GM19395 (cell line): ENCODE measurements at regions not wholly inside any gene's neighbourhood (a gene's known extent, or its start where the extent isn't known, plus 50 kb on each side); places are given as distances from the start of the nearest gene placed in this dataset.
"Not testable (repeated sequence)": the region's sequence is repeated elsewhere in the genome, so short reads cannot be mapped to it uniquely, and the experiment has no call there.

Experiments used
- ATAC-seq: cut with Tn5 transposase; IDR thresholded peaks from one replicate; pipeline ENCODE4 v1.9.1; 2021; ENCODE audit warnings: mild to moderate bottlenecking, moderate library complexity; ENCODE audit not compliant: unreplicated experiment

- ATAC-seq: no peak
These were observed 236.2 kb upstream of the NRIP1 start for GRCh38 chr21:15301014-15301413.

GRCh38 chr21:15301736-15302135, 236.9 kb upstream of the NRIP1 start:
- no peak for ATAC-seq

DNA sequence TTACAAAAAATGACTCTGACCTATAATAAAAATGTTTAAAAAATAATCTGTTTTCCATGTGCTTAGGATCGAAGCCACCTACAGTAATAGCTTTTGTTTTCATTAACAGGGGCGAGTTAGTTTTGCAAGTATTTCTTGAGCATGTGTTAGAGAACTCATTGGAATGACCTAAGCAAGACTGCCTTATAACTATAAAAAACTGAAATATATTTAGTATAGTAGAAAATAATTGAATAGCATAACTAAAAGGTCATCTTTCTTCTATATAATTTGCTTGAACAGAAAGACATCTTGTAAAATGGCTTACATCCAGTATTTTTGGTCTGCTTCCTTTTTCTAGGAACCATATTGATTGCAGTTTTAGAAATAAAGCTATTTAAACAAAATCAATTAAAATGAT, 241.5 kb upstream of the NRIP1 start:
- no peak for ATAC-seq

DNA sequence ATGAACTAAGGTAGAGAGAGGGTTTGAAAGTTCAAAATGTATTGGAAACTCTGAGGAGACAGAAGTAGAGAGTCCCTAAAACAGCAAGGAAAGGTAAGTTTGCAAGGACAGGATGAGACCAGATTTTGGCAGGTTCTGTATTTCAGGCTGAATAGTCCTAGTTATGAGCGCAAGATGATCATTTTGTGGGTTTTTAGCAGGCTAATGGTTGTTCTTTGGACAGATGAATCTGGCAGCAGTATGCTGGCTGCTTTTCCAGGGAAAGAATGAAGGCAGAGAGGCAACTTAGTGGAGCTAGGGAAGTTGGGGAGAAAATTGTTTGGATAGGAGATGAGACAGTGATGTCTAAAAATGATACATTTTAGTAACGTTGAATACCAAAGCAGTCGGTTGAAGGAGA, 243.5 kb upstream of the NRIP1 start:
- no peak for ATAC-seq

GRCh38 chr21:15309022-15309590, 244.3 kb upstream of the NRIP1 start:
- ATAC-seq: no peak

DNA sequence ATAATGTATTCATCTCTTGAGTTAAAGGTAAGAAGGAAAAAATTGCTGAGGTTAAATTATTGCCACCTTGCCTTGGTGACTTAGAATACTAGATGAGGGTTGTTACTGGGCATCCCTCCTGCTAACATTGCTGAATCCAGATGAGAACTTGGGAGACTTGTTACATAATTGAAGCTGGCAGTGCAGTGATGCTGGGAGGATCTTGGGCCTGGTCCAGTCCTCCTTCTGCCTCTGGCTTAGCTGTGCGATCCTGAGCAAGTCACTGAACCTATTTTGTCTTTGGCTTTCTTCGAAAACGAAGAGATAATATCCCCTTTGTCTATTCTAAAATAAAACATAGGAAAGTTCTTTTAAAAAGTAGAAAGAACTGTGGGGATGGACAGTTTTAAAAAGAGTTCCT, 244.9 kb upstream of the NRIP1 start:
- no peak for ATAC-seq

DNA sequence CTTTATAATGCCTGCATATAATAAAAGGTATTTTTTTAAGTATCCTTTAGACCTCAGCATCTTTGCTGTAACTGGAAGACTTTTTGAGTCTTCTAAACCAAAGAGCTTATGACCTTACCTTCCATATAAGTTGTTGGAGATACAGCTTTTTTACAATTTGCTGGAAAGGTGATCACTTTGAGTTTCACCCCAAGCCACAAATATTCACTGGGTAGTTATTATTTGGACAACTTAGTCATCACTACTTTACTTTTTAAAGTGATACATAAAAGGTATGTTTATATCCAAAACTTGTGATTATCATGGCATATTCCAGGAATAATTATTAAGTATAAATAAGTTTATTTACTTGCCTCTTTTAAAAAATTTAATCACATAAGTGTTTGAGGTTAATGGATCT, 246.7 kb upstream of the NRIP1 start:
- no peak for ATAC-seq

- ATAC-seq: not testable (repeated sequence)
These were observed 252.2 kb upstream of the NRIP1 start for GRCh38 chr21:15317034-15317433.

DNA sequence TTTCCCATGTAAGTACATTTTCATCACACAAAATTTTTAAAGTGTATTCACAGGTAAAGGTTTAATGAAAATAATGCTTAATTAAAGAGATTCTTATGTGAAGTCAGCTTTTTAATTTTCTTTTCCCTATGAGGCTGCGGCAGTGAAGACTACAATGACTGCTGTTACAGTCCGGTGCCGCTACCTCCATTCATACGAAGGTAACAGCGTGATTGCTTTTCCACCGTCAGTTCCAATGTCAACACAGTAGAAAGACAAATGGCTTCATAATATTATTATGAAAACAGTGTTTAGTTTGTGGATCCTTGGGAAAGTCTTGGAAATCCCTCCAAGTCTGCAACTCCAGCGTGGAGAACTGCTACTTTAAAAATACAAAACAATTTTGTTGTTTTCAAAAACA, 254.9 kb upstream of the NRIP1 start:
- ATAC-seq: no peak

GRCh38 chr21:15324542-15324941, 259.7 kb upstream of the NRIP1 start:
- ATAC-seq: no peak

GRCh38 chr21:15326032-15326867, 261.4 kb upstream of the NRIP1 start:
- ATAC-seq: no peak

DNA sequence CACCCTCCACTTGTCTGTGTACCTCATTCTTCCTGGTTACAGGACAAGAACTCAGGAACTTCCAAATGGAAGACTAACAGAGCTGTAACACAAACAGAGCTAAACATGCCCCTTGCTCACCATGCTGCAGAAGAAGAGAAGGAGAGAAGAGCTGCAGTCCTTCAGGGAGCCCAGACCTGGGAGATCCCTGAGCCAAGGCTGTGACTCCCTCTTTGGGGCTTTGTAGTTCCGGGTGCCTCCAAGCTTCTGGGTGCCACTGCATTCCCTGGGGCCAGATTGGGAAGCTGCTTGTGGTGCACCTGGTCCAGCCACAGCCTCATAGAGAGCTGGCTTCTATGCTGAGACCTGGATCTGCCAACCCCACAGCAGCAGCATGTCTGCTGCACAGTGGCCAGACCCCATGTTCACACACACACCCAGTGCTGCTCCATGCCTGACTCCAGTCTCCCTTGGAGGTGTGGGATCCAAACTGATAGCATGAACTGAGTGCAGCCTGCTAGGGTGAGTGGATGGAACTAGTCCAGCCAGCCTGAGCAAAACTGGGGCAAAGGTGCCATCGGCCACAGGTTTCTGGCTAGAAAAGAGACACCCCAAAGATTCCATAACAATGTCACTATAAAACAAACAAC, 263.0 kb upstream of the NRIP1 start:
- ATAC-seq: no peak

GRCh38 chr21:15329191-15329590, 264.4 kb upstream of the NRIP1 start:
- ATAC-seq: no peak

DNA sequence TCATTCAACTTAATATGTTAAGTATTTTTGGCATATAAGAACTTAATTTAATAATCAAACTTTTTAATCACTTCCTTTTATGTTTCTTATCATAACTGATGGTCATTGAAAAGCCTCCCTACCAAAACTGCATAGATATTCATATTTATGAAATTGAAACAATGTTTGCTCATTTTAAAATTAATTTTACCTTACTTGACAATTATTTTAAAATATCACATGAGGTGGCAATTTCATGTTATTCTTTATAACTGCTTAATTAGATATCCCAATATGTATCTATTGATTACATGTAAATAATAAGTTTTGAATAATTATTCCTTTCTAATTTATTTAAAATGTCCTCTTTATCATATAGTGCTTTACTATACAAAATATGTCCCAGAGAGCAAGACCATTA, 266.1 kb upstream of the NRIP1 start:
- no peak for ATAC-seq

DNA sequence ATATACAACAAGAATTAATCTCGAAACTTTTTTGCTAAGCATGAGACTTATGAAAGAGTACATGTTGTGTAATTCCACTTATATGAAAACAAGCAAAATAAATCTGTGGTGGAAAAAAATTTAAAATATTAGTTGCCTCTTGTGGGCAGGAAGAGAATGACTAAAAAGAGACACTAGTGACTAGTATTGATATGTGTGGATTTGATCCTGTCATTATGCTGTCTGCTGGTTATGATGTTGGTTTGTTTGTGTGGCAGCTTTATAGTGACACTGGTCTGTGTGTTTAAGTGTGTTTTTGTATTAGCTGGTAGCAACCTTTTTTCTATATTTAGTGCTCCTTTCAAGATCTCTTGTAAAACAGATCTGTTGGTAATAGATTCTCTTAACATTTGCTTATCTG, 267.8 kb upstream of the NRIP1 start:
- ATAC-seq: no peak

DNA sequence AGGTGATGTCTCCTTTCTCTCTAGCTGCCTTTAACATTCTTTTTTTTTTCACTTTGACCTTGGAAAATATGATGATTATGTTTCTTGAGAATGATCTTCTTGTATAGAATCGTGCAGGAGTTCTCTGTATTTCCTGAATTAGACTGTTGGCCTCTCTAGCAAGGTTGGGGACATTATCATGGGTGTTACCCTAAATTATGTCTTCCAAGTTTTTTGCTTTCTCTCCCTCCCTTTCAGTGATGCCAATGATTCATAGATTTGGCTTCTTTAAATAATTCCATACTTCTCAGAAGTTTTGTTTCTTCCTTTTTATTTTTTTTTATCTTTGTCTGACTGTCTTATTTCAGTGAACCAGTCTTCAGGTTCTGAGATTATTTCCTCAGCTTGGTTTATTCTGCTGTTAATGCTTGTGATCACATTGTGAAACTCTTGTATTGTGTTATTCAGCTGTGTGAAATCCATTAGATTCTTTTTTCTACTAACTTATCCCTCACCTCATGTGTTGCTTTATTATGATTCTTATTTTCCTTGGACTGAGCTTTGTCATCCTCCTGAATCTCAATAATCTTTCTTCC, 268.4 kb upstream of the NRIP1 start:
- ATAC-seq: no peak

- ATAC-seq: no peak
These were observed 269.2 kb upstream of the NRIP1 start for GRCh38 chr21:15333951-15334350.

- no peak for ATAC-seq
These were observed 278.3 kb upstream of the NRIP1 start for GRCh38 chr21:15343066-15343465.

- no peak for ATAC-seq
These were observed 287.2 kb upstream of the NRIP1 start for GRCh38 chr21:15352009-15352408.

GRCh38 chr21:15353546-15353945, 288.7 kb upstream of the NRIP1 start:
- no peak for ATAC-seq

- ATAC-seq: no peak
These were observed 289.7 kb upstream of the NRIP1 start for GRCh38 chr21:15354516-15354915.

GRCh38 chr21:15355066-15355465, 290.3 kb upstream of the NRIP1 start:
- ATAC-seq: no peak
